GM18505 (cell line): ENCODE measurements at regions not wholly inside any gene's neighbourhood (a gene's known extent, or its start where the extent isn't known, plus 50 kb on each side); places are given as distances from the start of the nearest gene placed in this dataset.

Experiments used
- ATAC-seq: cut with Tn5 transposase; IDR thresholded peaks from one replicate; pipeline ENCODE4 v1.9.1; 2021; ENCODE audit not compliant: unreplicated experiment
- POLR2A ChIP-seq: IDR thresholded peaks from 4 replicates; pipeline ENCODE4 v1.6.1; 2011; ENCODE audit warnings: borderline replicate concordance; ENCODE audit not compliant: insufficient read depth, insufficient read length; ENCODE audit errors: extremely low read depth

DNA sequence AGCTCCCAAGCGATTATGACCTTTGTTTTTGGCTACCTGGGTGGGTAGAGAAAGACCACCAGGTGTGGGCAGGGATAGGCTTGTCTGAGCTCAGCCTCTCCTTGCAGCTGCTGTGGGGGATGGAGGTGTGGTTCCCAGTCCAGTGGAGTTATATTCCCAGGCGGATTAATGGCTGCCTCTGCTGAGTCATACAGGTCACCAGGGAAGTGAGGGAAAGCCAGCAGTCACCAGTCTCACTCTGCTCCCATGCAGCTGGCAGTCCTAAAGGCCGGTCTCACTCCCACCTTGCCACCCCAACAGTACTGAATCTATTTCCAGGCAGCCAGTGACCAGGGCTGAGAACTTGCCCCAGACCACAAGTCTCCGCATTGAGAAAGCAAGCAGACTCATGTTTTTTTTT, 399.2 kb downstream of the VRK1 start:
- no peak for ATAC-seq
- TF ChIP-seq POLR2A, result no peak

DNA sequence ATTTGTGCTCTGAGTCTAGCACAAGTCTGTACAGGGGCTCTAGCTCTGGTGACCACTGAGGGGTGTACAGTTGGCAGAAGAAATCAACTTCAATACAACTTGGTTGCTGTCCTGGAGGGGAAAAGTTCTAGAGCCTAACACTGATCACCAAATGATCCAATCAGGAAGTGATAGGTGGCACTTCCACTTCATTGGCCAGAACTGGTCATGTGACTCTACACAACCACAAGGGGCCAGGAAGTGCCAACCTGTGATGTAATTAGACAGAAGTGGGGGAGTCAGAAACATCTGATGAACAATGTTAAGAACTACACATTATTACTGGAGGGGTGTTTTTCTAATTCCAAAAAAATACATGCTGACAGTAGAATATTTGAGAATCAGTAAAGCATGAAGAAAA, 401.6 kb downstream of the VRK1 start:
- no peak for TF ChIP-seq POLR2A
- ATAC-seq, result no peak

DNA sequence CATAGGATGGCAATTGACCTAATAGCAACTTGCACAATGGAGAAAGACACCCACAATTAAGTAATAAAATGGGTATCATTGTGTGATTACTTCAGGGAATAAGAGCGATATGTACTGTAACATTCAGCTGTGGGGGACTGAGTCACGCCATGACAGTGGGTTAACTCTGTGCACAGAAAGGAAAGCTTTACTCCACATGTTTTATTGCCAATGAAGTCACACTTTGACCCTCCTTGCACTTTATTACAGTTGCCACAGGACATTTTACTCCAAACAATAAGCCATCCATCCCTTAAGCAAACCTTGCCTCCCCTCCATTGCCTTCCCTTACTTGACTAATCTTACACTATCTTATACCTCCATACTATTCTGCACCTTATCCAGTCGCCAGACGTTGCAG, 403.1 kb downstream of the VRK1 start:
- no peak for TF ChIP-seq POLR2A

DNA sequence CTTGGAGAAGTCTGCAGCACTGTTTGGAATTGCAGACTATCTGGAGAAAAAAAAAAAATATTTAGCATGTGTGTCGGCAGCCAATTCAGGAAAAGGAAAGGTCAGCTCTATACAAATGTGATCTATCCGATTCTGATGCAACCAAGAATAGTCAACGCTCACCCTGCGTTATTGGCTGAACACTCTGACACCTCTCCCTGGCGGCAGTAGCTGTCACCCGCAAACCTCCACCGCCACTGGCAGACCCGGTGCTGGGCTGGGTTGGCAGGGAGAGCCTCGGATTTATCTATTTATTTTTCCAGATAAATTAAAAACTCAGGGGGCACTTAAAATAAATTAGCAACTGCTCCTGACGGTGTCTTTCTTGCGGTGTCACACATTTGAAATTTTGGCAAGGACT, 409.7 kb downstream of the VRK1 start:
- ATAC-seq, result no peak
- no peak for TF ChIP-seq POLR2A

More for the DNA sequence above, 403.1 kb downstream of the VRK1 start:
- ATAC-seq, result no peak

DNA sequence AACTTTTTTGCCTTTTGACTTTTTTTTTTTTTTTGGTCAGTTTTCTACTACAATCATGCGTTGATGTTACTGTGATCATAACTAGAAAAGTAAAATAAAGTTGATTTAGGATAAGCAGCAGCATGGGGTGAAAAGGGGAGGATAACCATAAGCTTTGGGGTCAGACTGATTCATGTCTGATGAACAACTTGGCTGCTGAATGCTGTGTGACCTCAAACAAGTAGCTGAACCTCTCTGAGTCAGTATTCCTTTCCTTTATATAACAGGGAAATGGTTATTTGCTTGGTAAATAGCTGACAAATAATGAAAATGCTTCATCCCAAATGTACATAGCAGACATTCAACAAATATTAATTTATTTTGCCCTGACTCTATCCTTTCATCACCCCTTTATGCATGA, 413.0 kb downstream of the VRK1 start:
- no peak for TF ChIP-seq POLR2A
- ATAC-seq, result no peak

DNA sequence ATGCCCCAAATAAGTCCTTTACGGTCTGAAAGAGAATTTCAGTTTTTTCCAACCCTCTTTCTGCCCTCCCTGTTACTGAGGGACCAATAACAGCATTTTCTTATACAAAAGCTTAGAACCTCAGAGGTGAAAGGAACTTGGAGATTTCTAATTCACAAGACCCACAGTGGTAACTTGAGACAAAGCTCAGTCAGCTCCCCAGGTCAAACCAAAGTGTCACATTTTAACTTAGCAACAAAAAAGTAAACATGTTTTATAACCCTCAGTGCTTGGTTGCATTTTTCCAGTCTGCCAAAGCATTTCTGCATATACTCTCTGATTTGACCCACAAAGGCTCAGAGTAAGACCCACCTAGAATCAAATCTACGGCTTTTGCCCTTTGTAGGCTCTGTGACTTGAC, 415.2 kb downstream of the VRK1 start:
- ATAC-seq, result no peak
- TF ChIP-seq POLR2A, result no peak

DNA sequence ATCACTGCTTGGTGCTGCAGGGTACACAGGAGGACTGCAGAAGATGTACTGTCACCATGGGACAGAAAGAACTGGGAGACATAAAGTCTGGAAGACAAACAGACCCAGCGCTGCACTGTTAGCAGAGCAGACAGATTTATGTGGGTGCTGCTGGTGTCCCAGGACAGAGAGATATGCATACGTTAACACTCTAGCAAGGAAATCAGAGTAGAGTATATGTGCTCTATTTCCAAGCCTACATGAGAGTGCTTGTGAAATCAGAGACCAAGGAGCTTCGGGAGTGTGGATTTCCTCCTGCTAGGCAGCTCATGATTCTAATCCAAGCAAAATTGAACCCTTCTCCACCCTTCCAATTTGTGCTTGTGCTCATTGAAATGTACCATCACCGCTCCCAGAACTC, 416.5 kb downstream of the VRK1 start:
- no peak for TF ChIP-seq POLR2A
- ATAC-seq, result no peak

DNA sequence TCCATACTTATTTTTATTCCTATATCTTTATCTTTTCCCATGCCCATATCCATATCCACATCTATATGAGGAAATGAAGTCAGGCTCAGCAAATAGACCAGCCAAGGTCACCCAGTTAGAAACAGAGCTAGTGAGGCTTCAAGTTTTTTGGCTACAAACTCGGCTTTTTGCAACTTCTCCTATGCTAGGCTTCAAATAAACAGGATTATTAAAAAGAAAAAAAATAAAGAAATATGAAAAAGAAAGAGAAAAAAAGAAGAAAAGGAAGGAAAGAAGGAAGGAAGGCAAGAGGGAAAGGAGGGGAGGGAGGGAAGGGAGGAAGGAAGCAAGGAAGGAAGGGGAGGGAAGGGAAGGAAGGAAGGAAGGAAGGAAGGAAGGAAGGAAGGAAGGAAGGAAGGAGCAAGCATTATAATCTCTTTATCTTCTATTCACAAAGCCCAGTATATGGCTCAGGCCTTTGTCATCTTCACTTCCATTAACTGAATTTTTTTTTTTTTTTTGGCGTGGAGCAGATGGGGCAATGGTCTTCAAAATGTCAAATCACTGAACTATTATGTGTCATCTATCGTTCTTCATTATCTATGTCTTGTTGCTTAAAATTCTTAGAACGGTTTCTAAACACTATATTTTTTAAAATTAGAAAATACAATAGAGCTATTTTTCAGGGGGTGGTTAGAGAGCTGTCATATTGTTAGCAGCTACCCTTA, 418.2 kb downstream of the VRK1 start:
- TF ChIP-seq POLR2A, result no peak
- ATAC-seq, result no peak

DNA sequence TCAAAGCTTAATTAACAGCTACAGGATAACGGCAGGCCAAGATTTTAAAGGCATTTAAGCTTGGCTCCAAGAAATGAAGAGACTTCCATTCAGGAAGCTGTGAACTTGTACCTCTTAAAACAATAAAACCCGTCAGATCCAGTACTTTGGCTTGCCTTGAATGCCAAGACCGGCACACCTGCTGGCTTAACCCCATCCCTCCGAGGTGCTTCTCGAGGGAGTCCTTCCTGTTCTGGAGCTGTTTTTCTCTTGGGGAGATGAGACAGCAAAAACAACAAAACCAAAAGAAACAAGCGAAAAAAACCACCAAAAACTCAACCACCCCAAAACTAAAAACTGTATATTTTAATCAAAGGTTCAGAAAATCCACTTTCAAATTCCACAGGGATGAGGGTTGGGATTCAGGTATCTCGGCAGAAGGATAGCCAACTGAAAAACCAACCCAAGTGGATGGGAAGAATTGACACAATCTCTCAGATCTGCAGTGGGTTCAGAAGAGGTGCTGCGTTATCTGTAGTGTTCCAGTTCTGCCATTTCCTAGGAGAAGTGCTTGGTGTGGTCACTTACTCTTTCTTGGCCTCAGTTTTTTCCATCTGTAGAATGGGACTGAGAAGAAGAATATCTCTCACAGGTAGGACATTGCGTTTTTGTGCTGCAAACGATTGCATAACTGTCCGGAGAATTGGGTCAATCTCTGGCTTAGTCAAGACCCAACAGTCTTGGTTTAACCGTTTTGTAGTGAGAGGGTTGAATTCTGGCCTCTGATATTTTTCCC, 420.1 kb downstream of the VRK1 start:
- ATAC-seq, result no peak
- no peak for TF ChIP-seq POLR2A

DNA sequence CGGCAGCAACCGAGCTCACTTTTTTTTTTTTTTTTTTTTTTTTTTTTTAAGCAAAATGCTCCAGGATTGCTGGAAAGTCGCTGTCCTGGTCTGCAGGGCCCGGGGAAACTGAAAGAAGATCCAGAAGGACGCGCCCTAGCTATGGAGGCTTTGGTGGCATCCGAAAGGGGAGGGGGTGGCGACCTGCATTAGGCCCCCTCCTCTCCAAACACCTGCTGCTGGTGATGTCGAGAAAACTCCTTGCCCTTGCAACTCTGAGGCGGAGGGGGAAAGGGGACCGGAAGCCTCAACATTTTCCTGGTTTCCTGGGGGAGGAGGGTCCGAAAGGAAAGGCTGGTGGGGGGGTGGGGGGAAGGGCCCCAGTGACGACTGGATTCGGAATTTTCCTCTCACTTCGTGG, 421.1 kb downstream of the VRK1 start:
- ATAC-seq, result no peak
- no peak for TF ChIP-seq POLR2A

DNA sequence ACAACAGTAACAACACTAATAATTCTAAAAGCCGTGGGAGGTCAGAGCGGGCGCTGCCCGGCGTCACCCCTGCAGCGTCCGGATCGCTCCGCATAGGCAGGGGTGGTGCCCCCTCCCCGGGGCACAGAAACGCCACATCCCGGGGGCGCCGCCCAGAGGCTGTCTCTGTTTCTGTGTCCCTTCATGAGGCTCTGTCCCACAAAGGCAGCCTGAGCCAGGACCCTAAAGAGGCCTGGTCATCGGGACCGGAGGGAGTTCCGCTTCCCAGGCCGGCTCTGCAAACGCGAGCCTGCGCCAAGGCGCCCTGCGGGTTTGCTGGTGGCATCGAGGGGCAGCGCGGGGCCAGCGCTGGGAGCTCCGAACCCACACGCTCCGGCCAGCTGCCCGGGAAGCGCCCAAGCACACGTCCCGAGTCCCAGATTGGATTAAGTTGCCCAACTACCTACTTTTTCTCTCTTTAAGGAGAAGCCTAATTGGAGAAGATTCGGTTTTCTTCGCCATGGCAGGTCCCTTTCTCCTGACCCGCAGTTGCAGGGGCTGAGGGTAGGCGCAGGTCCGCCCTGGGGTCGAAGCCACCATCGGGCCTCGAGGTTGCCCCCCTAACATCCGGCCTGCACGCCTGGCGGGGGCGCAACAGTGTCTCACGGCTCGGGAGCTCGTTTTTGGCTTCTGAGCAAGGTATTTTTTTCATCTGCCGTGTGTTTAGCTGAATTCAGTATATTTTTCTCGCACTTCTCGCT, 421.7 kb downstream of the VRK1 start:
- ATAC-seq, result no peak
- no peak for TF ChIP-seq POLR2A

DNA sequence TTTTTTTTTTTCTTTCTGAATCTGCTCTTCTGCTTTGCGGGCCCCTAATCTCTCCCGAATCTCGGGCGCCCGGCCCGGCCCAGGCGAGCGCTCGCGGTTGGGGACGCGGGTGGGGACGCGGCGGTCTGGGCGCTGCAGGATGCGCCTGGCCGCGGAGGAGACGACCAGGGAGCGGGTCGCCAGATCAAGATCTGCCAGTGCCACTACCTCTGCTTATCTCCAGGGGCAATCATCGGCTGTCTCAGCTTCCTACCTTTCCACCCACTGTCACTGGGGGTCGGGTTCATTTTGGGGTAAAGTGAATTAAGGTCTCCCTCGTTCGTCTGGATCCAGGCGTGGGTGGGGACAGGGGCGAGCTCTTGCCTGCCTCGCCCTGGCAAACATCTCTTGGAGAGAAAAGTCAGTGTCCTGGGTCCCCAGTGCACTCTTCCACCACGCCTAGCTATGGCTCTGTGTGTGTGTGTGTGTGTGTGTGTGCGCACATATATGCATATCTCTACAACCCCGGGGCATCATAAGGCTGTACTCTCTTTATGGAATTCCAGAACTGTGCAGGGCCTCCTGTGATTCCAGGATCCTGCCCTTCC, 422.3 kb downstream of the VRK1 start:
- ATAC-seq, result no peak
- no peak for TF ChIP-seq POLR2A

DNA sequence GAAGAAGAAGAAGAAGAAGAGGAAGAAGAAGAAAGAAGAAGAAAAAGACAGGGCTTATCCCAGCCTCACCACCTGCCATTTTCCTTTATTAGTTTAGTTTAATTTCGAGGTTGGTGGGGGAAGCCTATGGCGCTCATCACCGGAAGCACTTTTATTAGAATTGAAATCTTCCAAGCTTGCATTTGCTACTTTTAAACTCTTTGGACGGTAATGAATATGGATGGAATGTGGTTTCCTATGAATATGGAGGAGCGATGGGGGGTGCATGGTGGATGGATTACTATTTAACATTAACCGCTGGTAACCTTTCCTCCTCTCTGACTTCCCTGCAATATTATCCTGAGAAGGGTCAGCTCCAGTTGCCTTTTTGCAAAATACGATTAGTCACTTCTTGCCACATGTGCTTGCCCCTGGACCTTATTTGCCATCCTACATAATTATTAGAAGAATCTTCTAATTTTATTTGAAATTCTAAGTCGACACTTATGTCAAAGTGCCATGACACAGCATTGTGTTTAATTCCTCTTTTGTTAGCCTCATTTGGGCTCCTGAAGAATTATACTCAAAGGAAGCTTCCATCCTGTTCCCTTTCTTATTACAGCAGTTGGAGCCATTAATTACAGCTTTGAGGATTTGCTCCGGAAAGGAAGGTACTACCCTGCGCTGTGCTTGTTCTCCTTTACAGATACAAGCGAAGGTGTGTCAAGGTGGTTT, 424.5 kb downstream of the VRK1 start:
- ATAC-seq, result no peak

More for the DNA sequence above, 424.5 kb downstream of the VRK1 start:
- TF ChIP-seq POLR2A, result no peak
